Activated T-cell treated with anti-CD3 and anti-CD28 coated beads, Interleukin-2, amount 50 U/mL, for 24 hours (primary cell): ENCODE measurements at regions not wholly inside any gene's neighbourhood (a gene's known extent, or its start where the extent isn't known, plus 50 kb on each side); places are given as distances from the start of the nearest gene placed in this dataset.
"Not testable (repeated sequence)": the region's sequence is repeated elsewhere in the genome, so short reads cannot be mapped to it uniquely, and the experiment has no call there.

Experiments
- DNase-seq: peaks from one replicate; pipeline ENCODE4 v3.0.0-alpha.2; 2020
- H3K27ac Mint-ChIP-seq: 2 replicates; pipeline ENCODE4 v1.8.0; 2020; ENCODE audit warnings: mild to moderate bottlenecking, mixed read lengths
- H3K27me3 Mint-ChIP-seq: 2 replicates; pipeline ENCODE4 v1.8.0; 2020; ENCODE audit warnings: mixed read lengths
- H3K36me3 Mint-ChIP-seq: 2 replicates; pipeline ENCODE4 v1.8.0; 2020; ENCODE audit warnings: low read depth, mixed read lengths
- H3K4me1 Mint-ChIP-seq: 2 replicates; pipeline ENCODE4 v1.8.0; 2020; ENCODE audit warnings: low read depth, mixed read lengths
- H3K4me3 Mint-ChIP-seq: 2 replicates; pipeline ENCODE4 v1.8.0; 2020; ENCODE audit warnings: mild to moderate bottlenecking, moderate library complexity, mixed read lengths
- H3K9me3 Mint-ChIP-seq: 2 replicates; pipeline ENCODE4 v1.8.0; 2020; ENCODE audit warnings: mixed read lengths

GRCh38 chr5:91296674-91297143 lies 86.4 kb downstream of the ARRDC3 start:
- Mint-ChIP-seq H3K4me1 (peaks cover 15% of the 10 kb centered on the region), H3K9me3 (no peaks in the 10 kb centered on the region), H3K4me3 (no peak overlapping the region), H3K36me3 (no peaks in the 10 kb centered on the region), H3K27ac (no peak overlapping the region), H3K27me3 (no peaks in the 10 kb centered on the region)
- DNase-seq = no peak

- not testable (repeated sequence) for H3K4me3 Mint-ChIP-seq, H3K27ac Mint-ChIP-seq, H3K27me3 Mint-ChIP-seq, H3K9me3 Mint-ChIP-seq, DNase-seq, H3K36me3 Mint-ChIP-seq
- peaks cover 20% of the 10 kb centered on the region for H3K4me1 Mint-ChIP-seq
Measured at GRCh38 chr5:91296102-91296501, 87.0 kb downstream of the ARRDC3 start.

- Mint-ChIP-seq H3K27me3 (no peaks in the 10 kb centered on the region), H3K27ac (no peak overlapping the region), H3K9me3 (no peaks in the 10 kb centered on the region), H3K4me3 (no peak overlapping the region), H3K36me3 (no peaks in the 10 kb centered on the region), H3K4me1 (peaks cover 20% of the 10 kb centered on the region)
- DNase-seq = no peak
Measured at GRCh38 chr5:91293131-91293530, 90.0 kb downstream of the ARRDC3 start.

- H3K9me3 Mint-ChIP-seq = no peaks in the 10 kb centered on the region
- H3K4me1 Mint-ChIP-seq = peaks cover 20% of the 10 kb centered on the region
- no peak overlapping the region for H3K4me3 Mint-ChIP-seq
- H3K36me3 Mint-ChIP-seq = no peaks in the 10 kb centered on the region
- no peak overlapping the region for H3K27ac Mint-ChIP-seq
- H3K27me3 Mint-ChIP-seq = no peaks in the 10 kb centered on the region
- DNase-seq = no peak
Measured at GRCh38 chr5:91291628-91292569, 91.2 kb downstream of the ARRDC3 start.

- peaks cover 32% of the 10 kb centered on the region for H3K4me1 Mint-ChIP-seq
- no peak overlapping the region for H3K27ac Mint-ChIP-seq
- peaks cover 6% of the 10 kb centered on the region for H3K9me3 Mint-ChIP-seq
- DNase-seq = no peak
- no peak overlapping the region for H3K4me3 Mint-ChIP-seq
- no peaks in the 10 kb centered on the region for H3K27me3 Mint-ChIP-seq
- no peaks in the 10 kb centered on the region for H3K36me3 Mint-ChIP-seq
Measured at GRCh38 chr5:91288118-91288916, 94.8 kb downstream of the ARRDC3 start.

DNA sequence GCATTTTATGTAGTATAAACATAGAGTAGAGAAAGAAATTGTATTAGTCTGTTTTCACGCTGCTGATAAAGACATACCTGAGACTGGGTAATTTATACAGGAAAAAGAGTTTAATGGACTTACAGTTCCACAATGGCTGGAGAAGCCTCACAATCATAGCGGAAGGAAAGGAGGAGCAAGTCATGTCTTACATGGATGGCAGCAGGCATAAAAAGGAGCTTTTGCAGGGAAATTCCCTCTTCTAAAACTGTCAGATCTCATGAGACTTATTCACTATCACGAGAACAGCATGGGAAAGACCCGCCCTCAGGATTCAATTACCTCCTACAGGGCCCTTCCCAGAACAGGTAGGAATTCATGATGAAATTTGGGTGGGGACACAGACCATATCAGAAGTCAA lies 98.1 kb downstream of the ARRDC3 start:
- not testable (repeated sequence) for DNase-seq, H3K4me3 Mint-ChIP-seq, H3K36me3 Mint-ChIP-seq, H3K27ac Mint-ChIP-seq, H3K27me3 Mint-ChIP-seq
- peaks cover 41% of the 10 kb centered on the region for H3K4me1 Mint-ChIP-seq
- H3K9me3 Mint-ChIP-seq = peaks cover 16% of the 10 kb centered on the region

DNA sequence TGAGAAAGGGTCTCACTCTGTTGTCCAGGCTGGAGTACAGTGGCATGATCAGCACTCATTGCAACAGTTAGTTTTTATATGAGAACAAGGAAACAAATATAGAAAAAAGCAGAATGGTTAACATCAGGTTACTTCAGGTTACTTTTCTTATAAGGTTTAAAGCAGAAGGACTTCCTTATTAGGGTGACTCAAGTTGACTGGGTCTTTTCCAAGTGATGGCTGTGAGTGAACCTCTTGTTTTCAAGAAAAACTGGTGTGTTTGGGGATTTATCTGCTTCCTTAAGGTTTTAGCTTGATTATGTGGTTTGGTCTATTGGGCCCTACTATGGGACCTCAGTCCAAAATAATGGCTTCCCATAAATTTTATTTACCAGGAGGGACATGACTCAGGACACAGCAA lies 99.2 kb downstream of the ARRDC3 start:
- no peak for DNase-seq
- peaks cover 50% of the 10 kb centered on the region for H3K4me1 Mint-ChIP-seq
- H3K27me3 Mint-ChIP-seq = no peaks in the 10 kb centered on the region
- no peak overlapping the region for H3K27ac Mint-ChIP-seq
- peaks cover 1% of the 10 kb centered on the region for H3K36me3 Mint-ChIP-seq
- peaks cover 16% of the 10 kb centered on the region for H3K9me3 Mint-ChIP-seq
- H3K4me3 Mint-ChIP-seq = no peak overlapping the region

- Mint-ChIP-seq H3K4me1 (peaks cover 50% of the 10 kb centered on the region), H3K36me3 (peaks cover 1% of the 10 kb centered on the region), H3K27ac (no peak overlapping the region), H3K27me3 (no peaks in the 10 kb centered on the region), H3K4me3 (no peak overlapping the region), H3K9me3 (peaks cover 16% of the 10 kb centered on the region)
- no peak for DNase-seq
Measured at GRCh38 chr5:91283326-91283725, 99.8 kb downstream of the ARRDC3 start.

DNA sequence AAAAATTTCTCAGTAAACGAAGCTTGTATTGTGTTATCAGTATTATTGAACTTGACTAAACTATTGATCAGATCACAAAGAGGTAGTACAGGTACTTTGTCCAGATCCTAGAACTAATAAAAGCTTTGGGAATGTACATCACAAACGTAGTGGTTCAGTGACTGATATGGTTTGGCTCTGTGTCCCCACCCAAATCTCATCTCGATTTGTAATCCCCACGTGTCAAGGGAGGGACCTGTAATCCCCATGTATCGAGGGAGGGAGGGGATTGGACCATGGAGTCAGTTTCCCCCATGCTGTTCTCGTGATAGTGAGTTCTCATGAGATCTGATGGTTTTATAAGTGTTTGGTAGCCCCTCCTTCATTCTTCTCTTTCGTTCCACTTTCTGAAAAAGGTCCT lies 100.9 kb downstream of the ARRDC3 start:
- Mint-ChIP-seq H3K27me3 (no peaks in the 10 kb centered on the region), H3K9me3 (peaks cover 16% of the 10 kb centered on the region), H3K4me3 (no peak overlapping the region), H3K36me3 (peaks cover 1% of the 10 kb centered on the region), H3K4me1 (peaks cover 53% of the 10 kb centered on the region), H3K27ac (peak overlapping the region; percentile 77)
- no peak for DNase-seq

GRCh38 chr5:91281401-91281800 lies 101.7 kb downstream of the ARRDC3 start:
- Mint-ChIP-seq H3K27ac (peak overlapping the region; percentile 95), H3K27me3 (no peaks in the 10 kb centered on the region), H3K9me3 (peaks cover 16% of the 10 kb centered on the region), H3K4me3 (peak overlapping the region; percentile 74), H3K4me1 (peaks cover 53% of the 10 kb centered on the region), H3K36me3 (peaks cover 1% of the 10 kb centered on the region)
- DNase-seq = no peak

DNA sequence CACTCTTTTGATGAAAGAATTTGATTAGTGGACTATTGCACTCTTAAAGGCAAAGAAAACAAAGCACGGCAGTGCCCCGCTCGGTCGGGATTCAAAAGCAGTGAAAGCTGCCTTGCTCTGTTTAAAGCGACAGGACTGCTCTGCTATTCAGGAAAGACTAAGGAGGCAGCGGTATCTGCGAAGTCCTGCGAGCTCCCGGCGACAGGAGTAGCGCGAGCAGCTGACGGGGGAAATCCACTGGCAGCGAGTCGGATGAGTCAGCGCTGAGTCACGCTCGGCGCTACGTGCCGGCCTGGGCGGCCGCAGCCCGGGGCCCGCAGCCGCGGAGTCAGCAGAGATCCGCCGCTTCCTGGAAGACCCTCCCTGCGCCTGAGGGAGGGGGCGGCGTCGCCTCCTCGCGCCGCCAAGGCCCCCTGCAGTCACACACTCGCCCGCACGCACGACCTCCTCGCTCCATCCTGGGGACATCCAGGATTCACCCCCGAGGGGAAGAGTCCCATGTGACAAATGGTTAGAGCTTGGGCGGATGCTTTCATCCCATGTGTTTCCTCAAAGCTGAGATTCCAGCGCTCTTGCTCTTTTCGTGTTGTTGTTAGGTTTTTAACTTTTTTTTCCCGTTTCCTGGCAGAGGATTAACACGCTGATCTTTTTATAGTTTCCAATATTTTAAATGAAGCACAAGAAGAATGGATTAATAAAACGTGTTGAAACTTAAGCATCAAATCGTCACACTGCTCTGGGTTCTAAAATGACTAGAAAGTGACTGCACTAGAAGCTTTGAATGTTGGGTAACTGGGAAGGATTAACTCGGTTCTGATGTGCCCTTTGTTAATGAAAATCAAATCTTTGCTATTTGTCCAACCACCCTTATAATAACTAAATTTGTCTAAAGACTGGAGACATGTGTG lies 102.5 kb downstream of the ARRDC3 start:
- Mint-ChIP-seq H3K36me3 (peaks cover 1% of the 10 kb centered on the region), H3K27me3 (no peaks in the 10 kb centered on the region)
- DNase-seq = peak; percentile 93

DNA sequence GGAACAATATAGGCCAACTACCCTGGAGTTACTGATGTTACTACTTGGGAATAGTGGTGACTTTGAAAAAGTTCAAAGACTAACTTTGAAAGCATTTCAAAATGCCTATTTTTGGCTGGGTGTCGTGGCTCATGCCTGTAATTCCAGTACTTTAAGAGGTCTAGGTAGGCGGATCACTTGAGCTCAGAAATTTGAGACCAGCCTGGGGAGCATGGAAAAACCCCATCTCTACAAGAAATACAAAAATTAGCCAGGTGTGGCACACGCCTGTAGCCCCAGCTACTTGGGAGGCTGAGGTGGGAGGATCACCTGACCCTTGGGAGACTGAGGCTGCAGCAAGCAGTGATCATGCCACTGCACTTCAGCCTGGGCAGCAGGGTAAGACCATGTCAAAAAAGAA lies 105.3 kb downstream of the ARRDC3 start:
- DNase-seq = no peak
- peaks cover 41% of the 10 kb centered on the region for H3K4me1 Mint-ChIP-seq
- no peak overlapping the region for H3K27ac Mint-ChIP-seq
- peaks cover 10% of the 10 kb centered on the region for H3K9me3 Mint-ChIP-seq
- H3K4me3 Mint-ChIP-seq = no peak overlapping the region
- H3K36me3 Mint-ChIP-seq = peaks cover 1% of the 10 kb centered on the region
- no peaks in the 10 kb centered on the region for H3K27me3 Mint-ChIP-seq

More for the DNA sequence above, 102.5 kb downstream of the ARRDC3 start:
- Mint-ChIP-seq H3K4me1 (peaks cover 53% of the 10 kb centered on the region), H3K27ac (peak overlapping the region; percentile 95), H3K9me3 (peaks cover 16% of the 10 kb centered on the region), H3K4me3 (peak overlapping the region; percentile 74)

DNA sequence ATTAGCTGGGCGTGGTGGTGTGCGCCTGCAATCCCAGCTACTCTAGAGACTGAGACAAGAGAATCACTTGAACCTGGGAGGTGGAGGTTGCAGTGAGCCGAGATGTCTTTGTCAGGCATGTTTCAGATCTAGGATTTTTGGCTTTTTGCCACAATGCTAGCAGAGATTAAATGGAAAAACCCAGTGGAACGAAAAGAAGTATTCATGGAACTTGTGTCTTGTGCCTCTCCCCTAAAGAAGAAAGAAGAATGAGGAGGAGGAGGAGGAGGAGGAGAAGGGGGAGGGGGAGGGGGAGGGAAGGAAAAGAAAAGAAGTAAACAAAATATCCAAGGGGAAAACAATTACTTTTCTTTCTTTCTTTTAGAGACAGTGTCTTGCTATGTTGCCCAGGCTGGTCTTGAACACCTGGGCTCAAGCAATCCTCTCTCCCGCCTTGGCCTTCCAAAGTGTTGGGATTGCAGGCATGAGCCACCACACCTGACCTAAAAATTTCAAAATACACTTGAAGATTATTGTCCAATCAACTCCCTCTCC lies 106.0 kb downstream of the ARRDC3 start:
- Mint-ChIP-seq H3K36me3 (no peaks in the 10 kb centered on the region), H3K4me1 (peaks cover 36% of the 10 kb centered on the region), H3K9me3 (peaks cover 4% of the 10 kb centered on the region), H3K27me3 (no peaks in the 10 kb centered on the region), H3K4me3 (no peak overlapping the region), H3K27ac (no peak overlapping the region)
- DNase-seq = no peak

DNA sequence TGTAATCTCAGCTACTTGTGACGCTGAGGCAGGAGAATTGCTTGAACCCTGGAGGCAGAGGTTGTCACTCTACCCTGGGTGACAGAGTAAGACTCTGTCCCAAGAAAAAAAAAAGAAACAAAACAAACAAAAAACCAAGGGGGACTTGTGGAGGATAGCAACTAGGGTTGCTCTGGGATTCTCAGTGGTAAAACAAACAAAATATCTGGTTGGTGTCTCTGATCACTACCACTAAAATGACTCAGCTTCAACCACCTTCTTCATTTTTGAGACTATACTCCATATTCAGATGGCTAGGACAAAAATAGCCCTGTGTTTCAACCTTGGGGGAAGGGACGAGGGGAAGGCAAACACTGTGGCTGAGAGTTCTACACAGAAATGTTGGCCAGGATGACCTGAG lies 110.3 kb downstream of the ARRDC3 start:
- Mint-ChIP-seq H3K27ac (no peak overlapping the region), H3K4me1 (peaks cover 21% of the 10 kb centered on the region), H3K4me3 (no peak overlapping the region), H3K36me3 (no peaks in the 10 kb centered on the region), H3K27me3 (no peaks in the 10 kb centered on the region), H3K9me3 (no peaks in the 10 kb centered on the region)
- no peak for DNase-seq
